Activated CD4-positive, alpha-beta T cell treated with anti-CD3 and anti-CD28 coated beads, Interleukin-2, amount 50 U/mL, for 24 hours (primary cell): ENCODE measurements at regions not wholly inside any gene's neighbourhood (a gene's known extent, or its start where the extent isn't known, plus 50 kb on each side); places are given as distances from the start of the nearest gene placed in this dataset.

Experiments
- DNase-seq, 2 donors: peaks; one replicate each; pipeline ENCODE4 v3.0.0-alpha.2; 2020; ENCODE audit warnings: low read depth in 1 of 2, low spot score in 1 of 2

DNA sequence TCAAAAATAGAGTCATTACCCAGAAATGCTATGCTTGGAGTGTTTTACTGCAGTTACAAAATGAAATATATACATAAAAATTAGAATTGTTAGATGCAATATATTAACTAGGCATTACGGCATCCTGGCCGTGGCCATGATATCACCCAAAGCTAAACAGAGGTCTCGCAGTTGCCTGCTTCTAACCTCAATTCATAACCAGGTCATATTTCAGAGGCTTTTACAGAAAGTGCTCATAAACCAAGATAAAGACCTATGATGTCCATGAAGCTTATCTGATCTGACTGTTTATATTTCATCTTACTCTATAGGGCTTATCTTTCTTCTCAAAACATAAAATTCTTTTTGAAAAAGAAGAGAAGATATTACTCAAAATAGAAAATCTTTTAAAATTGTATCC, 664.5 kb upstream of the SALL1 start:
- DNase-seq: no peak

DNA sequence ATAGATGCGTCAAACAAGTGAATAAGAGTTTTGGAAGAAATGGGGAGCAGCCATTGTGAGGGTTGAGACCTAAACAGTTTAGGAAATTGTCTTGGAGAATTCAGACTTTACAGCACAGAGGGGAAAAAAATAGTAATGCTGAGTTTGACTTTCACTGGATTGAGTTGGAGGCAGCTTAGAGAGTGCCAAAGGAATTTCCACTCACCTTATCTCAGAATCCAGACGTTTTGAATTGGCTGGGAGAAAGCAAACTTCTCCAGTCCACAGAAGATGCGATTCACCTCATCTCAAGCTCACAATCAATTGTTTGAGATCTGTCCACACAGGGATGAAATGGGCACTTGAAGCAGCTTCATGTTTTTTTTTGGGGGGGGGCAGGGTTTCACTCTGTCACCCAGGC, 663.5 kb upstream of the SALL1 start:
- no peak for DNase-seq

DNA sequence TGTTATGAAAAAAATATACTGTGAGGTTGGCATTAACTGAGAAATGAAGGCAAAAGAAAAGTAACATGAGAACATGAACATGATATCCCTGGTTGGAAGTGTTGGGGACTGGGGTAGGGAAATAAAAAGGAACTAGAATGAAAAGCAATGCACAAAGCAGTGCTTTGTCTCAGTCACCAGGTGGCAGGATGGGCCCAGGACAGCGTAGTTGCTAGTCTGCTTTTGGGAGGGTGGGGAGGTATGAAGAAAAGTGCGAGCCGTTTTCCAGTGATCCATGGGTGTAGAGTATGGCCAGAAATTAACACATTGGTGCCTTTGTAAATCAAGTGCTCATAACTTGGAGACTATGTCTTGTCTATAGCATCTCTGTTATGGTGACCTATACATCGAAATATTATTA, 662.5 kb upstream of the SALL1 start:
- DNase-seq: no peak

DNA sequence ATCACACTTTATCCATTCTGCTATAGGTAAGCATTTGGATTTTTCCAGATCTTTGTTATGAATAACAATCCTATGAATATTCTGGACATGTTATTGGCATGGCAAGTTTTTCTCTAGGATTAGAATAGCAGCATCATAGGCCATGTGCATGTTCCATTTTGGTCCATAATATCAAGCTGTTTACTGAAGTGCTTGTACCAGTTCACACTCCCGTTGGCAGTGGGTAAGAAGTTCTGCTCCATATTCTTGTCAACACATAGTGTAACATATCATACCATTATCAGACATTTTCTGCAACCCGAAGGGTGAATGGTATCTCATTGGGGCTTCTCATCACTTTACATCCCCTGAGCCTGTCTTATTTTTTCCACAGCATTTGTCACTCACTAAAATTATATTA, 661.9 kb upstream of the SALL1 start:
- DNase-seq: no peak

DNA sequence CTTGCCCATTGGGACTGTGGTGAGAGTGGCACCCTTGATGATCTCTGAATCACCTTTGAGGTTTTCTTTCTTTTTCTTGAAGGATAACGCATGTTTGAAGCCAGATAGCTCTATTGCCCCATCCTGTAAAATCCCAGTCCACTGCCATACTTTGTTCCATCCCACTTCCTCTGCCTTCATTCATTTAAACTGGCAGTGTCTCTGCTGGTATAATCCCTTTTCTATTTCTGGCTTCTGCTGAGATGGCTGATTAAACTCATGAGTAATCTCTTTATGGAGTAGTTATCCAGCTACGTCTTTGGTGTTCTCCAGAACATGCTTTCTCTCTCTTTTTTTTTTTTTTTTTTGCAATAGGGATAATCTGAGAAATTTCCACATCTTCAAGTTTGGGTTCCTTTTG, 656.5 kb upstream of the SALL1 start:
- DNase-seq: no peak

DNA sequence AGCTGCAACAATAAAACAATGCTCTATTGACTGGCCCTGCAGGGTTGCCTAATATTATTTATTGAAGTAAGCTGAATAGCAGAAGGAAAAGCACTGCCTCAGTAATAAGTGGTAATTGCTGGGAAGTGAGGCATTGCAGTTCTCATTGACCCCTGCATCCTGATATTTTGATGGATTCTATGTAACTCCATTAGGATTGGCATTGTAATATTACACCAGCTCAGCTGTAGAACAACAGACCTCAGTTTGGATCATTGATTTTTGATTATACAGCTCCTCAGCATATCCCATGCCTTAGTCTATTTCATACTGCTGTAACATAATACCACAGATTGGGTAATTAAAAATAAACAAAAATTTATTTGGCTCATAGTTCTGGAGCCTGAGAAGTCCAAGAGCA, 650.6 kb upstream of the SALL1 start:
- DNase-seq: no peak

DNA sequence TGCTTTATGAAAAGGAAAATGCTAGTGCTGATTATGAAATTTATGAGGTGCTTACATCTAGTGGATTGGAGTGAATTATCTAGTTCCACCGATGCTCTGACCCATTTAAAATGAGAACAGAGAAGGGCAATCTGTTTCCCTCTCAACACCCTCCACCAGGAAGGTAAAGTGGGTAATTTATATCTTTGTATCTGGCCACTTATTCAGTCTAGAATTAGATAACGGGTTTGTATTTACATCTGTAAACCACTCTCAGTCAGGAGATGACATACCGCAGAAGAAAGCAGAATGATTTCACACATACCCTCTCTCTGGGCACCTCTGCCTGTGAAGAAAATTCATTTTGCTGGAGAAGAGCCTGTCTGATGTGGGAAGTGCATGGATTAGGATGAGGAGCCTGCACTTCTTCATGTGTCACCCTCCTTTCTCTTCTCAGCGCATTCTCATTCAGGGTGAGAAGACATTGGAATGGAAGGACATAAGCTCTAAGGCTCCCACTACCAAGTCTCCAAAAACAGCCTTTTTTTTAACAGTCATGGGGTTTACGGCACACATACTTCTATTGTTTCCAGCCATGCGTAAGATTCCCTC, 646.7 kb upstream of the SALL1 start:
- no peak for DNase-seq

DNA sequence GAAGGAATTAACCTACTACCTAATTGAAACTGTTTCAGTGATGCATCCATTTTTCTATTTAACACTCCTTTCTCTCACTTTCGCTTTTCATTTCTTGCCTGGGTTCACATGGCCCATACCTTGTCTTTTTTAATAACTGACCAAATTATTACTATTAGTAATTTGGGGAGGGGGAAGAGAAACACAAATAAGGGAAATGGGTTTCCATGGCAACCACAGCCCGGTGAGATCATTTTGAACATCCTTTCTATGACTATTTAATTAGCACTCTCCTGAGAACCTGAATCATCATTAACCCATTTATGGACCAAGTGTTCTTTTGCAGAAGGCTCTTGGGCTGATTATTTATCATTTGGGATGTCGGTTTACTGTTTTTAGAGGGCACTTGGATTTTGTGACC, 628.2 kb upstream of the SALL1 start:
- no peak for DNase-seq

DNA sequence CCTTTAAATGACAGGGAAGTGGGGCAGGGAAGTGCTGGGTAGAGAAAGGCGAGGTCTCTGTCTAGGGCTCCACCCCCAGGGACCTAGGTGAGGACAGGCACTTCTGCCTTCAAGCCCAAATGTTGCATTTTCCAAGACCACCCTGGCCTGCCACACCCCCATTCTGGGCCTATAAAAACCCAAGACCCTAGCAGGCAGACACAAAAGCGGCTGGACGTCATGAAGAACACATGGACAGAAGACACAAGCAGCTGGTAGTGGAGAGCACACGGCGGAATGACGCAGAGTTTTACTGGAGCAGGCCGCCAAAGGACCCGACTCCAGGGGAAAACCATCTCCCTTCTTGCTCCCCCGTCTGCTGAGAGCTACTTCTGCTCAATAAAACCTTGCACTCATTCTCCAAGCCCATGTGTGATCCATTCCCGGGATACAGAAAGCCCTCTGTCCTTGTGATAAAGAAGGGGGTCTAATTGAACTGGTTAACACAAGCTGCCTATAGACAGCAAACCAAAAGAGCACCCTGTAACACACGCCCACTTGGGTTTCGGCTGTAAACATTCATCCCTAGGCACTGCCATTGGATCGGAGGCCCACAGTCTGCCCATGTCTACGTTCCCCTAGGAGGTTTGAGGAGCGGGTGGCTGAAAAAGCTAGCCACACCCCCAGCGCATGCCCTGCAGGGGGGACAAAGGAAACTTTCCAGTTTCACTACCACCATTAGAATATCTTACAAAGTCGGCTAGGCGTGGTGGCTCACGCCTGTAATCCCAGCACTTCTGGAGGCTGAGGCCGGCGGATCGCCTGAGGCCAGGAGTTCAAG, 622.2 kb upstream of the SALL1 start:
- DNase-seq: no peak

DNA sequence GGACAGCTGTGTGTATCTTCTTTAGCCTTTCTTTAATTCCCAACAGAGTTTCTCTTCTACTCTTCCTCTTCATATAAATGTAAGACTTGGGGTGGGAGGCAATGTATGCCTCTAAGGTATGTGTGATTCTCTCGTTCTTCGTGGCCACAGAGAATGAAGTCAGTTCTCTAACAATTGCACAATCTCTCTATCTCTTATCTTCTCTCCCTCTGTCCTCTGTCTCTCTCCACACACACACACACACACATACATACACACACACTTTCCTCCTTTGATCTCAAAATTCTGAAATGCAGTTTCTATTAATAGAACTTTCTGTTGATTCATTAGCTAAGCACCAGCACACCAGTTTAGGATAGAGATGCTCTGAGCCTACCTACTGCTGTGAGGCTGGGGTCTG, 615.7 kb upstream of the SALL1 start:
- no peak for DNase-seq

DNA sequence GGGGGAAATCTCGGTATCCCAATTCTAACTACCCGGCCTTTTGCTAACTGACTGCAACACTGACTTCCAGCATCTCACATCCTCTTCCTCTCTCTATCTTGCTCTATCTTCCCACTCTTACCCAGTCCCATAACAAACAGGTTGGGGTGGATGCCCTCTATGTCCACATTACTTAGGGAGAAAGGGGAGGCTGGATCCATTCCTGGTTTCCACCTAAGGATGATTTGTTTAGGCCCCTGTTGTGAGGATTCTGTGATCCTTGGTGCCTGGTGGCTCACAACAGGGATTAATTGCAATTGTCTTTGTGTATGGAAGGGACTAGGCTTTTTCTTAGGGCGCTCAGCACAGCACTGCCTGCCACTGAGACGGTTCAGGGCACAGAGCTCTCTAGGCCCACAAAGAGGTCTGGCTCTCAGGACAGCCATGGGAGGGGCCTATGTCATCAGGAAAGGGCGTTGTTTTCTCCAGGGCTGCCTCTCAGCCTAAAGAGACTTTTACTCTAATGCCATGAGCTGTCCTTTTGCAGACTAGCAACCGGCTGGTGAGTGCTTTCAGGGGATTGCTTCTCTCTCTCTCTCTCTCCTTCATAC, 612.1 kb upstream of the SALL1 start:
- no peak for DNase-seq

DNA sequence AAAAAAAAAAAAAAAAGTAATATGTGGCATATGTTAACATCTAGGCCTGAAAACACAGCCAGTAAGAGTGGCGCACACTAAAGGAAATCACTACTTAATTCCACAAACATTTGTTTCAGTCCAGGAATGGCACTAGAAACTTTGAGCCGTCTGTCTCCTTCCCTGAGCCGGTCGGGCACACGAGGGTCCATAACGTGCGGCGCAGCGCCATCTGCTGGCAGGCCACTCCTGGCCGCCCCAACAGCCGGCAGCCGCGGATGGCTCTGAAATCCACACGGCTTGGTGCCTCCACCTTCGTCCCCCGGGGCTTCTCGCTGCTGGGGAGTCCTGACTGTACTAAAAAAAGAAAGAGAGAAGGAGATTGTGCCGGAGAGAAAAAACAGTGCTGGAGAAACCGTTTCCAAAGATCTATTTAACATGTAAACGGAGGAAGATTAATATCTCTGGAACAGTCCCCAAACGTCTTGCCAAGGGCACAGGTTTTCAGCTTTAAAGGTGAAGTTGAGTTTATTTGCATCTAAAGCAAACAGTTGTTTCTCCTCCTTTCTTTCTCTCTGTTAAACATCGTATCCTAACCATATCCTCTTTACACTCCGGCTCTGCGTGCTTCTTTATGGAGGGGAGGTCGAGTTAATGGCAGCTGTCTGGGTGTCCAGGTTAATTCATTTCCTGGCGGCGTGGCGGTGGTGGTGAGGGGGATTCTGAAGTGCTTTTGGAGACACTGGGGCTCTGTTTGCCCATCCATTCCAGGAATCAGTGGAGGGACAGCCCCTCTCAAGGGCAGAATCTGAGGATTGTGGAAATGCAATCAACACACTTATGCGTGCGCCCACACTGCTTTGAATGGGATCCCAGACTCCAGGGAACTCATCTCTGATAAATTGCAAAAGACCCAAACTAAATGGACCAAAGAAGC, 611.3 kb upstream of the SALL1 start:
- DNase-seq: peak; percentile 1 to 6

DNA sequence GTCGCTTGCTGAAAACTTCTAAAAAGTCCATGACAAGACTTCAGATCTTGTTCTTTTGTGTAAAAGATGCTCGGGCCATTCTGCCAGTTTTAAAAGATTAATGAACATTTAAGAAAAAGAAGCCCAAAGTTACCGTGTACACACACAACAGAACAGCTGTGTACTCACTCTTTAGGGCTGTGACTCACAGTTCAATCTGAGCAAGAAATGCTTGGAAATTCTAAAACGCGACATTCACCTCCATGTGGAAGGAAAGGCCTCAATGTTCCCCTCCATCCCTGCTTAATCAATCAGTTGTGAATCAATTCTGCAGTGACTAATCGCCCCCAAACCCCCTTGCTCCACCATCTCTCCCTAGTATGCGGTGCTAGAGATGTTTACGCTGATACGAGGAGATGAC, 609.9 kb upstream of the SALL1 start:
- no peak for DNase-seq

DNA sequence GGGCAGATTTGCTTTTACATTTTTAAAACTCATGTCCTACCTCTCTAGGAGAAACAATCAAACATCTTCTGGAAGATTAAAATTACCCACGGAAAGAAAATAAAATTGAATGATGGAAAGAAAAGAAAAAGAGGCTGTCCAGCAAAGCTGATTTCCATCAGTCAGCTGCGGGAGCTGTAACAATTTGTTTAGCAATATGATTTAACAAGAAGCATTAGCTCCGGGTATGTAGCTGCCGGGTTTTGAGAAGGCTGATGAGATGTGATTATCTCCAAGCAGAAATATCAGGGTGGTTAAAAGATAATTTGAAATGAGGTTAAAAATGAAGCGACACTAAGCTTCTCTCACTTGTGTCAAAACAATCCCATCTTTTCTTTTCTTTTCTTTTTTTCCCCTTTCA, 608.9 kb upstream of the SALL1 start:
- DNase-seq: no peak

DNA sequence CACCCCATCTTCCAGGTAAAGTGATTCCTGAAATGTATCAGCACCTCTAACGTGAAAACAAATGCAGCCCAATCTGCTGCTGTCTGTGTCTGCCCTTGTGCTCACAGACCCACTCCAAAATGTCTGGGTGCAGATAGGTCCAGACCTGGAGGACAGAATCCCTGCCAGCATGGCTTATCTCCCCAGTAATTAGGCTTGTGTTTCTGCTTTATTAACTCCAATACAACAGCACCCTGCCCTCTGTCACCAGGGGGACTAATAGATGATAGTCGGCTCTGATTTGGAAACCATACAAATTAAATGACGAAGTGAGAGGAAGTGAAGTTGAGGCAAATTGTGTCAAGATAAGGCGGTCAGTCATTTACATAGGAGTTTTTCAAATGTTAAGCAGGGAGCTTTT, 608.3 kb upstream of the SALL1 start:
- DNase-seq: no peak

DNA sequence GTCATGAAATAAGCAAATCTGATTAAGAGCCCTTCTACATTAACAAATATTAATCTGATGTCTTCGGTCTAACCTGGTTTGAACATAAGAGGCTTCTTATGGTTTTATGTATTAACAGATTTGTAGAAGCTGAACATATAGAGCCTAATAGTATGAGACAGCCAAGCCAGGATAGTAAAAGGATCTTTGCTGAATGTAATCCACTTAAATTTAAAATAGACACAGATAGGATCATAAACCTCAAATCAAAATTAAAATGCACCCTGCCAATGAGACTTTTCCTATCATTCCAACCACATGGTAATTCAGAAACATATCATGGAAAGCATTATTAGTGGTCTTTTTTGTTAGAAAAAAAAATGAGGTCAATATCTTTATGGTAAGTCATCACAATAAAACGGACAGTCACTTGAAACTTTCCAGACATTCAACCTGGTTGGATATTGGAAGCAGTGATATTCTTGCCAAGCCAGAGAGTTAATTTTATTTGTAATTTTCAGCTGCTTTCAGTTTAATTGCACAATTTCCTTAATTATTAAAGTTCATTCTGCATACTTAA, 606.9 kb upstream of the SALL1 start:
- no peak for DNase-seq

DNA sequence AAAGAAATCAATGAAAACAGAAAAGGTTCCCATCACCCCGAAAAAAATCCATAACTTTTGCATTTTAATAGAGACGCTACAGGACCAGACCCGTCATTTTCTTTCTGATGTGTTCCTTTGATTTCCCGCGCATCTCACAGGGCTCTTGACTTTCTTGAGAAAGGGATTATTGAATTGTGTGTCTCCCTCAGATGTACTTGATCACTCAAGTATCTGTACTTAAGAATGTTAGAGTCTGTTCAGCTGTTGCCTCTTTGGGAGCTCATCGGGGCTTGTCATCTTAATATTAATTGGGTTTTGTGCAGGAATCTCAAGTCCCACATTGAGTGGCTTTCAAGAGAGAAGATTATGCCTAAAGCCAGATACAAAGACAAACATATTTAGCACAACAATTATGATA, 606.4 kb upstream of the SALL1 start:
- DNase-seq: no peak

DNA sequence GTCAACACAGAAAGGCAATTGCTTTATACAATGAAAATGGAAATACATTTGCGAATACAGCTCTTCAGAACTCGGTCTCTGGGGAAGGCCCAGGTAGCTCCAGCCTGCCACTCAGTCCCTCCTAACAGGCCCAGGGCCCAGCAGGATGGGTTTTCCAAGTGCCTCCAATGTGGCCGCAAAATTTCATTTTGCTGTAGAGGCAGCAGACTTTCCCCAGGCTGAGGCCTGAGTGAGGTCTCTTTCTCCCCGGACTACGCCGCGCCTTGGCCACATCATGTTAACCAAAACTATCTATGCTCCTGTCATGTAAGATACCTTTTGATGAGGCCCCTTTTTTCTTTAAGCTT, 606.0 kb upstream of the SALL1 start:
- no peak for DNase-seq

DNA sequence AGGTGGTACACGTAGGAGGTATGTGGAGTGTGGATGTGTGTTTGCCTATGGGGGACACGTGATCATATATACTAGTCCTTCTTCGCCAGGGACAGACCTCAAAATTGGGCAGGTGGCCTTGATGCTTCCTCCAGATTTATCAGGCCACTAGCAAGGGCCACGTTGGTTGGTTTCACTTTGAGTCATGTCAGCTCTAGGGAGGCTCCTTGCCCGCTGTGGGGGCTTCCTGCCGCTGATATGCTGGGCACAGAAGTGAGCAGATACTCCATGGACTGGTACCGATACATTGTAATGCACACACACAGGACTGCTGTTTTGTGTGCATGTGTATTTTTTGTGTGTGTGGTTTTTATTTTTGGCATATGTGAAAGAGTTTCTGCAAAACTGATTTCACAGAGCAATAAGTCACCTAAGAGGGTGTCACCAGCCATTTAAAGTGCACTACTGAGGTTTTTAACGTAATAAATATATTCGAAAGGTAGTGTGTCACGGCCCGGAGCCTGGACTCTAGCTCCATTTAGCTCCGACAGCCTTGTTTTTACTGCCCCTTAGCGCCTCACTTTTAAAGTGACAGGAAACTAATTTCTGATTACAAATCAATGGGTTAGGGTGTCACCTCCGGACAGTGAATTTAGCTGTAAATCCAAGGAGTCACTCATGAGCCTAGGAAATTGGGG, 605.5 kb upstream of the SALL1 start:
- DNase-seq: no peak

DNA sequence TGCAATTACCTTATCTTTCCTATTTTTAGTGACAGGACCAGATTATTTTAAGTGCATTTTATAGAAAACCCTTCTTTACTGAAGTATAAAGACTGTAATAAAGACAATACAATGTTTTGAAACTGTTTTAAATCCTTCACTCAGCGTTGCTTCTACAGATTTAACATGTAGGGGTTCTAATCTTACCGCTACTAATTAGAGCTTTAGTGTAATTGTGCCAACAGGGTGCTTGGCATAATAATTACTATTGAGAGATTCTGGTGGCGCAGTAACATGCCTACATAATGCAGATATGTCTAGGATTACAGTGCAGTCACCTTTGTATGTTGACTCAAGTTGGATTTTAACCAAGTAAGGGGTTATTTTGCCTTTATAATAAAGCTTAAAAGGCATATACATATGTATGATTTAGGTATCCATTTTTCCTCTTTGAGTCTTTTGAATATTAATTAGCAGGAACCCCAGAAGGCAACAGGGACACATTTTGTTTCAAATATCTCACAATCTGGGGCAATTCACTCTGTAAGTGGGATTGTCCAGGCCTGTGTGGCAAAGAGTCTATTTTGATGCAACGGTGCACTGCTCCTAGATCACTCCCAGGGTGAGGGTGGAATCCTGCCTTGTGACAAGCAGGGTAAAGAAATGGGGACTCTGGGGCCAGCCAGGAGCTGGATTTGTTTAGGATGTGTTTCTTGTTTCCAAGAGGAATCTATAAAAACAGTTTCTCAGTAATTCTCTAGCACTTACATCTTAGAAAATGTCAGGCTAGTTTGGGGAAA, 604.7 kb upstream of the SALL1 start:
- DNase-seq: no peak
